ENCODE measurements at regions not wholly inside any gene's neighbourhood (a gene's known extent, or its start where the extent isn't known, plus 50 kb on each side); places are given as distances from the start of the nearest gene placed in this dataset.

- TF ChIP-seq CTCF (conservative IDR thresholded peaks at IDR 0.05; ENCODE audit: low read depth in 2 of 2): no peak
- TF ChIP-seq ZNF462 (CRISPR knock-in tag; IDR thresholded peaks at IDR 0.05): no peak
Observed at GRCh38 chr10:59011972-59012632, 164.3 kb upstream of the PHYHIPL start.

Measured in GM23338 (cell line).